Transverse colon (tissue), 3 donors: ENCODE measurements at regions not wholly inside any gene's neighbourhood (a gene's known extent, or its start where the extent isn't known, plus 50 kb on each side); places are given as distances from the start of the nearest gene placed in this dataset.
A peak's percentile ranks its signal among the peaks of the same experiment; 100 is the strongest.

Experiments used
- CTCF ChIP-seq, 5 experiments: fragments of 200-600 bp in 3 of 5; fragments of 450-650 bp in 2 of 5; sonication (generic) in 3 of 5; IDR thresholded peaks; 1 replicate in 2 of 5; 2 replicates in 3 of 5; pipeline ENCODE4 v1.5.1; 2016 to 2017; ENCODE audit warnings: antibody characterized with exemption in 5 of 5, inconsistent platforms in 3 of 5, mild to moderate bottlenecking in 2 of 5, moderate library complexity in 1 of 5
- EP300 ChIP-seq: sonication (generic); formaldehyde crosslinking; IDR thresholded peaks from one replicate; pipeline ENCODE4 v1.6.1; 2017; ENCODE audit warnings: antibody characterized with exemption, low read depth
- POLR2A ChIP-seq: fragments of 450-650 bp; IDR thresholded peaks from one replicate; pipeline ENCODE4 v1.6.1; 2016; ENCODE audit warnings: antibody characterized with exemption, mild to moderate bottlenecking, moderate library complexity

DNA sequence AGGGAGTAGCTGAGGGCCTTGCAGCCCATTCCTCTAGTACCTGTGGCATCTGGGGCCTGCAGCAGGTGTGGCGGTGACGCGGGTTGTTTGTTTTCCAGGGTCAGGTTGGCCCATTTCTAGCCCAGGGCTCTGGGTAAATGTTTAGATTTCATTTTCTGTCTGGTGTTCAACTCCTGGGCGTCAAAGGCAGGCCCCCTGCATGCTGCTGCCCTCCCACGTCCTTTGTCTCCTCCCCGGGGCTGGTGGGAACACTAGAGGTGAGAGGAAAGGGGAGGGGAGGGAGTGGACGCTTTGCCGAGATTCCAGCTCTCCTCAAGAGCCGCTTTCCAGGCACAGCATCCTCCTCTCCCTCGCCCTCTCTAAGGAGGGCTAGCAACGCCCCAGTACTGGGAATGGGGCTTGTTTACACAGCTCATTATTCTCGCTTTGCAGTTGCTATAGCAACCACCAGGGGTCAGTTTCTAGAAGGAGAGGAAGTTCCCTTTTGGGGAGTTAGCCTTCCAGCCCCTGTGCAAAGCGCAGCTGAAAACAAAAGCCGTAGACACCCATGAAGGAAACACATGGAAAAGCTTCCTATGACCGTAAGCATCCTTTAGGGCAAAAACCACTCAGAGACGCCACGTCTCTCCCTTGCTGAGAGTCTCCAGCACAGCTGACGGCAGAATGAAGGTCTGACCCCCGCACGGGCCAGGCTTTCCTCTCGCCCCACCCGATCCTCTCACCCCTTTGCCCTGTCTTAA is 170.6 kb downstream of the LY86 start:
- TF ChIP-seq CTCF (IDR thresholded peaks at IDR 0.05), result peak; percentile 42 to 59 (median 54)
- TF ChIP-seq POLR2A, result no peak
- no peak for TF ChIP-seq EP300
